PC-9 (cell line): ENCODE measurements at regions not wholly inside any gene's neighbourhood (a gene's known extent, or its start where the extent isn't known, plus 50 kb on each side); places are given as distances from the start of the nearest gene placed in this dataset.

Experiments used
- EZH2 ChIP-seq: fragments of 200-600 bp; sonication (generic); IDR thresholded peaks from 2 replicates; pipeline ENCODE4 v1.8.0; 2017; ENCODE audit warnings: antibody characterized with exemption, low read depth
- TF ChIP-seq, protein P1 (sequence below): fragments of 200-600 bp; sonication (generic); conservative IDR thresholded peaks from 2 replicates; pipeline ENCODE4 v1.6.1; 2017; ENCODE audit warnings: mixed run types, antibody characterized with exemption, mild to moderate bottlenecking, moderate library complexity

- TF ChIP-seq, protein P1, sequence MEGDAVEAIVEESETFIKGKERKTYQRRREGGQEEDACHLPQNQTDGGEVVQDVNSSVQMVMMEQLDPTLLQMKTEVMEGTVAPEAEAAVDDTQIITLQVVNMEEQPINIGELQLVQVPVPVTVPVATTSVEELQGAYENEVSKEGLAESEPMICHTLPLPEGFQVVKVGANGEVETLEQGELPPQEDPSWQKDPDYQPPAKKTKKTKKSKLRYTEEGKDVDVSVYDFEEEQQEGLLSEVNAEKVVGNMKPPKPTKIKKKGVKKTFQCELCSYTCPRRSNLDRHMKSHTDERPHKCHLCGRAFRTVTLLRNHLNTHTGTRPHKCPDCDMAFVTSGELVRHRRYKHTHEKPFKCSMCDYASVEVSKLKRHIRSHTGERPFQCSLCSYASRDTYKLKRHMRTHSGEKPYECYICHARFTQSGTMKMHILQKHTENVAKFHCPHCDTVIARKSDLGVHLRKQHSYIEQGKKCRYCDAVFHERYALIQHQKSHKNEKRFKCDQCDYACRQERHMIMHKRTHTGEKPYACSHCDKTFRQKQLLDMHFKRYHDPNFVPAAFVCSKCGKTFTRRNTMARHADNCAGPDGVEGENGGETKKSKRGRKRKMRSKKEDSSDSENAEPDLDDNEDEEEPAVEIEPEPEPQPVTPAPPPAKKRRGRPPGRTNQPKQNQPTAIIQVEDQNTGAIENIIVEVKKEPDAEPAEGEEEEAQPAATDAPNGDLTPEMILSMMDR, result no peak
- TF ChIP-seq EZH2, result no peak
These were observed 497.4 kb upstream of the CCNG1 start for GRCh38 chr5:162939991-162940390.
